ENCODE measurements at regions not wholly inside any gene's neighbourhood (a gene's known extent, or its start where the extent isn't known, plus 50 kb on each side); places are given as distances from the start of the nearest gene placed in this dataset.

DNA sequence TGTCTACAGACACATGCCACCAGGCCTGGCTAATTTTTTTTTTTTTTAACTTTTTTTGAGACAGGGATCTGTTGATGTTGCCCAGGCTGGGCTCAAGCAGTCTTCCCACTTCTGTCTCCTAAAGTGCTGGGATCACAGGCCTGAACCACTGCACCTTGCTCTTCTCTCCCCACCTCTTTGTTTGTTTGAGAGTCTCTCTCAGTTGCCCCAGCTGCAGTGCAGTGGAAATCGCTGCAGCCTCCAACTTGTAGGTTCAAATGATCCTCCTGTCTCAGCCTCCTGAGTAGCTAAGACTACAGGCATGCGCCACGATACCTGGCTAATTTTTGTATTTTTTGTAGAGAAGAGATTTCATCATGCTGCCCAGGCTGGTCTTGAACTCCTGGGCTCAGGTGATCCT lies 115.6 kb downstream of the LARP7 start:
- Histone ChIP-seq H3K27ac (ENCODE audit: control insufficient read depth, insufficient read depth, low read length) (no peak overlapping the region), H3K27me3 (ENCODE audit: control insufficient read depth, extremely low read depth, insufficient read depth, low read length) (no peaks in the 10 kb centered on the region), H3K79me2 (ENCODE audit: control insufficient read depth, insufficient read depth, low read length) (no peaks in the 10 kb centered on the region), H3K9ac (ENCODE audit: control insufficient read depth, extremely low read depth, insufficient read depth, low read length) (no peak overlapping the region), H2AFZ (ENCODE audit: control insufficient read depth, low read length) (no peak overlapping the region), H3K4me3 (ENCODE audit: control insufficient read depth in 2 of 3, extremely low read depth in 1 of 3, insufficient read depth in 2 of 3, low read depth in 1 of 3, low read length in 3 of 3) (no peak overlapping the region), H3K4me2 (ENCODE audit: control insufficient read depth, extremely low read depth, insufficient read depth, low read depth, low read length) (no peak overlapping the region), H3K9me3 (ENCODE audit: control insufficient read depth, low read depth, low read length) (no peaks in the 10 kb centered on the region), H3K4me1 (ENCODE audit: control insufficient read depth, extremely low read depth, insufficient read depth, low read length) (no peaks in the 10 kb centered on the region), H3K36me3 (ENCODE audit: control insufficient read depth in 2 of 2, extremely low read depth in 1 of 2, insufficient read depth in 2 of 2, low read length in 2 of 2) (no peaks in the 10 kb centered on the region), H3K9me1 (ENCODE audit: control insufficient read depth, extremely low read depth, insufficient read depth, low read length) (no peaks in the 10 kb centered on the region), H4K20me1 (ENCODE audit: control insufficient read depth, extremely low read depth, insufficient read depth, low read length) (no peaks in the 10 kb centered on the region)
- no peak for TF ChIP-seq EZH2 (IDR thresholded peaks at IDR 0.05; ENCODE audit: low read length)
- TF ChIP-seq, protein P1, sequence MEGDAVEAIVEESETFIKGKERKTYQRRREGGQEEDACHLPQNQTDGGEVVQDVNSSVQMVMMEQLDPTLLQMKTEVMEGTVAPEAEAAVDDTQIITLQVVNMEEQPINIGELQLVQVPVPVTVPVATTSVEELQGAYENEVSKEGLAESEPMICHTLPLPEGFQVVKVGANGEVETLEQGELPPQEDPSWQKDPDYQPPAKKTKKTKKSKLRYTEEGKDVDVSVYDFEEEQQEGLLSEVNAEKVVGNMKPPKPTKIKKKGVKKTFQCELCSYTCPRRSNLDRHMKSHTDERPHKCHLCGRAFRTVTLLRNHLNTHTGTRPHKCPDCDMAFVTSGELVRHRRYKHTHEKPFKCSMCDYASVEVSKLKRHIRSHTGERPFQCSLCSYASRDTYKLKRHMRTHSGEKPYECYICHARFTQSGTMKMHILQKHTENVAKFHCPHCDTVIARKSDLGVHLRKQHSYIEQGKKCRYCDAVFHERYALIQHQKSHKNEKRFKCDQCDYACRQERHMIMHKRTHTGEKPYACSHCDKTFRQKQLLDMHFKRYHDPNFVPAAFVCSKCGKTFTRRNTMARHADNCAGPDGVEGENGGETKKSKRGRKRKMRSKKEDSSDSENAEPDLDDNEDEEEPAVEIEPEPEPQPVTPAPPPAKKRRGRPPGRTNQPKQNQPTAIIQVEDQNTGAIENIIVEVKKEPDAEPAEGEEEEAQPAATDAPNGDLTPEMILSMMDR (optimal IDR thresholded peaks at IDR 0.05 in 1 of 3, IDR thresholded peaks at IDR 0.05 in 1 of 3, conservative IDR thresholded peaks at IDR 0.05 in 1 of 3; ENCODE audit: extremely low read depth in 1 of 3, insufficient read depth in 2 of 3, low read length in 3 of 3) = no peak
- DNase-seq (ENCODE audit: low read depth, low spot score) (no peak), FAIRE-seq (no peak)
- dilution Hi-C loops (cut with MboI; ENCODE audit: extremely low pct_ligation_motif_present, low sequenced_read_pairs) = no loop called here

- DNase-seq (ENCODE audit: low read depth, low spot score) (no peak), FAIRE-seq (no peak)
- dilution Hi-C loops (cut with MboI; ENCODE audit: extremely low pct_ligation_motif_present, low sequenced_read_pairs) = no loop called here
Observed at GRCh38 chr4:112753333-112753732, 116.4 kb downstream of the LARP7 start.

GRCh38 chr4:112759313-112759712 lies 122.4 kb downstream of the LARP7 start:
- H3K4me1 ChIP-seq (ENCODE audit: control insufficient read depth, extremely low read depth, insufficient read depth, low read length) = no peaks in the 10 kb centered on the region
- no peak overlapping the region for H3K9ac ChIP-seq (ENCODE audit: control insufficient read depth, extremely low read depth, insufficient read depth, low read length)
- H3K79me2 ChIP-seq (ENCODE audit: control insufficient read depth, insufficient read depth, low read length) = no peaks in the 10 kb centered on the region
- no peaks in the 10 kb centered on the region for H3K36me3 ChIP-seq (ENCODE audit: control insufficient read depth in 2 of 2, extremely low read depth in 1 of 2, insufficient read depth in 2 of 2, low read length in 2 of 2)
- H3K27me3 ChIP-seq (ENCODE audit: control insufficient read depth, extremely low read depth, insufficient read depth, low read length) = no peaks in the 10 kb centered on the region
- H3K27ac ChIP-seq (ENCODE audit: control insufficient read depth, insufficient read depth, low read length) = no peak overlapping the region
- H3K9me1 ChIP-seq (ENCODE audit: control insufficient read depth, extremely low read depth, insufficient read depth, low read length) = no peaks in the 10 kb centered on the region
- H4K20me1 ChIP-seq (ENCODE audit: control insufficient read depth, extremely low read depth, insufficient read depth, low read length) = no peaks in the 10 kb centered on the region
- dilution Hi-C loops (cut with MboI; ENCODE audit: extremely low pct_ligation_motif_present, low sequenced_read_pairs) = no loop called here
- H3K9me3 ChIP-seq (ENCODE audit: control insufficient read depth, low read depth, low read length) = no peaks in the 10 kb centered on the region
- no peak overlapping the region for H3K4me3 ChIP-seq (ENCODE audit: control insufficient read depth in 2 of 3, extremely low read depth in 1 of 3, insufficient read depth in 2 of 3, low read depth in 1 of 3, low read length in 3 of 3)
- FAIRE-seq = no peak
- no peak overlapping the region for H2AFZ ChIP-seq (ENCODE audit: control insufficient read depth, low read length)
- TF ChIP-seq, protein P1 (optimal IDR thresholded peaks at IDR 0.05 in 1 of 3, IDR thresholded peaks at IDR 0.05 in 1 of 3, conservative IDR thresholded peaks at IDR 0.05 in 1 of 3; ENCODE audit: extremely low read depth in 1 of 3, insufficient read depth in 2 of 3, low read length in 3 of 3) = no peak
- H3K4me2 ChIP-seq (ENCODE audit: control insufficient read depth, extremely low read depth, insufficient read depth, low read depth, low read length) = no peak overlapping the region
- no peak for DNase-seq (ENCODE audit: low read depth, low spot score)

More at GRCh38 chr4:112753333-112753732, 116.4 kb downstream of the LARP7 start:
- no peak overlapping the region for H3K4me2 ChIP-seq (ENCODE audit: control insufficient read depth, extremely low read depth, insufficient read depth, low read depth, low read length)
- no peak overlapping the region for H3K27ac ChIP-seq (ENCODE audit: control insufficient read depth, insufficient read depth, low read length)
- no peak for TF ChIP-seq EZH2 (IDR thresholded peaks at IDR 0.05; ENCODE audit: low read length)
- H3K79me2 ChIP-seq (ENCODE audit: control insufficient read depth, insufficient read depth, low read length) = no peaks in the 10 kb centered on the region
- H3K27me3 ChIP-seq (ENCODE audit: control insufficient read depth, extremely low read depth, insufficient read depth, low read length) = no peaks in the 10 kb centered on the region
- H4K20me1 ChIP-seq (ENCODE audit: control insufficient read depth, extremely low read depth, insufficient read depth, low read length) = no peaks in the 10 kb centered on the region
- no peak overlapping the region for H2AFZ ChIP-seq (ENCODE audit: control insufficient read depth, low read length)
- no peak overlapping the region for H3K4me3 ChIP-seq (ENCODE audit: control insufficient read depth in 2 of 3, extremely low read depth in 1 of 3, insufficient read depth in 2 of 3, low read depth in 1 of 3, low read length in 3 of 3)
- no peaks in the 10 kb centered on the region for H3K9me3 ChIP-seq (ENCODE audit: control insufficient read depth, low read depth, low read length)
- no peaks in the 10 kb centered on the region for H3K4me1 ChIP-seq (ENCODE audit: control insufficient read depth, extremely low read depth, insufficient read depth, low read length)
- H3K36me3 ChIP-seq (ENCODE audit: control insufficient read depth in 2 of 2, extremely low read depth in 1 of 2, insufficient read depth in 2 of 2, low read length in 2 of 2) = no peaks in the 10 kb centered on the region
- H3K9me1 ChIP-seq (ENCODE audit: control insufficient read depth, extremely low read depth, insufficient read depth, low read length) = no peaks in the 10 kb centered on the region
- no peak overlapping the region for H3K9ac ChIP-seq (ENCODE audit: control insufficient read depth, extremely low read depth, insufficient read depth, low read length)

Data from keratinocyte (primary cell).